GM19455 (cell line): ENCODE measurements at regions not wholly inside any gene's neighbourhood (a gene's known extent, or its start where the extent isn't known, plus 50 kb on each side); places are given as distances from the start of the nearest gene placed in this dataset.
A peak's percentile ranks its signal among the peaks of the same experiment; 100 is the strongest.

Source experiments
- ATAC-seq: cut with Tn5 transposase; IDR thresholded peaks from one replicate; pipeline ENCODE4 v1.9.1; 2021; ENCODE audit not compliant: unreplicated experiment

GRCh38 chr3:3745693-3746092 lies 53.5 kb upstream of the LRRN1 start:
- ATAC-seq: no peak

- peak; percentile 81 for ATAC-seq
These were observed 54.4 kb upstream of the LRRN1 start for GRCh38 chr3:3744826-3745225.

- ATAC-seq: no peak
These were observed 55.5 kb upstream of the LRRN1 start for GRCh38 chr3:3743754-3744153.

GRCh38 chr3:3740061-3740460 lies 59.2 kb upstream of the LRRN1 start:
- no peak for ATAC-seq

GRCh38 chr3:3739330-3740060 lies 59.7 kb upstream of the LRRN1 start:
- ATAC-seq: no peak

GRCh38 chr3:3737531-3737930 lies 61.7 kb upstream of the LRRN1 start:
- no peak for ATAC-seq

GRCh38 chr3:3735919-3736318 lies 63.3 kb upstream of the LRRN1 start:
- ATAC-seq: no peak

- ATAC-seq: no peak
These were observed 64.3 kb upstream of the LRRN1 start for GRCh38 chr3:3734881-3735280.

- ATAC-seq: no peak
These were observed 70.0 kb upstream of the LRRN1 start for GRCh38 chr3:3729261-3729660.

- no peak for ATAC-seq
These were observed 72.7 kb upstream of the LRRN1 start for GRCh38 chr3:3726549-3726948.

GRCh38 chr3:3714572-3714971 lies 84.7 kb upstream of the LRRN1 start:
- ATAC-seq: no peak

GRCh38 chr3:3712971-3713370 lies 86.3 kb upstream of the LRRN1 start:
- no peak for ATAC-seq

GRCh38 chr3:3708769-3709115 lies 90.5 kb upstream of the LRRN1 start:
- ATAC-seq: no peak

GRCh38 chr3:3707858-3708768 lies 91.1 kb upstream of the LRRN1 start:
- ATAC-seq: no peak

GRCh38 chr3:3705090-3705775 lies 94.0 kb upstream of the LRRN1 start:
- ATAC-seq: no peak

GRCh38 chr3:3701949-3702348 lies 97.3 kb upstream of the LRRN1 start:
- no peak for ATAC-seq

- no peak for ATAC-seq
These were observed 99.2 kb upstream of the LRRN1 start for GRCh38 chr3:3699816-3700633.

GRCh38 chr3:3699407-3699806 lies 99.8 kb upstream of the LRRN1 start:
- no peak for ATAC-seq

- no peak for ATAC-seq
These were observed 102.9 kb upstream of the LRRN1 start for GRCh38 chr3:3696345-3696744.

GRCh38 chr3:3693593-3693992 lies 105.6 kb upstream of the LRRN1 start:
- ATAC-seq: no peak
